H9 (cell line): ENCODE measurements at regions not wholly inside any gene's neighbourhood (a gene's known extent, or its start where the extent isn't known, plus 50 kb on each side); places are given as distances from the start of the nearest gene placed in this dataset.

Source experiments
- DNase-seq: peaks from one replicate; pipeline ENCODE4 v3.0.0-alpha.2; 2017
- H2AFZ ChIP-seq: one replicate; pipeline ENCODE4 v1.6.1; 2013; ENCODE audit warnings: mild to moderate bottlenecking, low read length, control low read depth, moderate library complexity
- H2AK5ac ChIP-seq: 2 replicates; pipeline ENCODE4 v1.6.1; 2013; ENCODE audit warnings: low read length, control low read depth, mixed read lengths; ENCODE audit not compliant: insufficient read length
- H2BK120ac ChIP-seq: one replicate; pipeline ENCODE4 v1.6.1; 2013; ENCODE audit warnings: low read depth, mild to moderate bottlenecking, low read length, control low read depth, inconsistent platforms; ENCODE audit not compliant: poor library complexity, severe bottlenecking
- H2BK12ac ChIP-seq: 2 replicates; pipeline ENCODE4 v1.6.1; 2013; ENCODE audit warnings: low read length, control low read depth, mixed read lengths, low read depth; ENCODE audit not compliant: insufficient read length
- H2BK15ac ChIP-seq: 2 replicates; pipeline ENCODE4 v1.6.1; 2013; ENCODE audit warnings: low read depth, low read length, control low read depth
- H2BK20ac ChIP-seq: one replicate; pipeline ENCODE4 v1.6.1; 2013; ENCODE audit warnings: low read depth, mild to moderate bottlenecking, low read length, control low read depth, inconsistent platforms; ENCODE audit not compliant: poor library complexity, severe bottlenecking
- H2BK5ac ChIP-seq: 2 replicates; pipeline ENCODE4 v1.6.1; 2013; ENCODE audit warnings: low read length, control low read depth, mixed read lengths; ENCODE audit not compliant: insufficient read length
- H3K14ac ChIP-seq: 2 replicates; pipeline ENCODE4 v1.6.1; 2013; ENCODE audit warnings: low read length, control low read depth; ENCODE audit not compliant: insufficient read depth
- H3K18ac ChIP-seq: 2 replicates; pipeline ENCODE4 v1.6.1; 2013; ENCODE audit warnings: low read depth, mild to moderate bottlenecking, mixed read lengths, low read length, control low read depth; ENCODE audit not compliant: insufficient read length
- H3K23ac ChIP-seq: 2 replicates; pipeline ENCODE4 v1.6.1; 2013; ENCODE audit warnings: low read length, control low read depth, mixed read lengths, low read depth; ENCODE audit not compliant: insufficient read length
- H3K23me2 ChIP-seq: 2 replicates; pipeline ENCODE4 v1.6.1; 2013; ENCODE audit warnings: low read depth, mild to moderate bottlenecking, mixed read lengths, low read length, control low read depth; ENCODE audit not compliant: insufficient read length, poor library complexity, severe bottlenecking
- H3K27ac ChIP-seq: 2 replicates; pipeline ENCODE4 v1.5.1; 2013; ENCODE audit warnings: low read length, control low read depth, mixed read lengths, low read depth; ENCODE audit not compliant: insufficient read length
- H3K27me3 ChIP-seq: 2 replicates; pipeline ENCODE4 v1.6.1; 2013; ENCODE audit warnings: low read length, control low read depth, inconsistent platforms; ENCODE audit not compliant: insufficient read depth
- H3K4ac ChIP-seq: 2 replicates; pipeline ENCODE4 v1.6.1; 2013; ENCODE audit warnings: low read depth, mild to moderate bottlenecking, control low read depth, inconsistent platforms, low read length, moderate library complexity
- H3K4me1 ChIP-seq: 2 replicates; pipeline ENCODE4 v1.6.1; 2013; ENCODE audit warnings: low read length, control low read depth, inconsistent platforms; ENCODE audit not compliant: insufficient read depth
- H3K4me2 ChIP-seq: 2 replicates; pipeline ENCODE4 v1.6.1; 2013; ENCODE audit warnings: low read length, control low read depth, mixed read lengths; ENCODE audit not compliant: insufficient read length, insufficient read depth
- H3K56ac ChIP-seq: 2 replicates; pipeline ENCODE4 v1.6.1; 2013; ENCODE audit warnings: low read depth, mild to moderate bottlenecking, mixed read lengths, low read length, control low read depth; ENCODE audit not compliant: insufficient read length
- H3K79me1 ChIP-seq: 2 replicates; pipeline ENCODE4 v1.6.1; 2013; ENCODE audit warnings: low read depth, mild to moderate bottlenecking, moderate library complexity, low read length, control low read depth, inconsistent platforms; ENCODE audit not compliant: insufficient read depth, poor library complexity, severe bottlenecking
- H3K79me2 ChIP-seq: 2 replicates; pipeline ENCODE4 v1.6.1; 2013; ENCODE audit warnings: low read length, control low read depth, inconsistent platforms; ENCODE audit not compliant: insufficient read depth
- H3K9ac ChIP-seq: 2 replicates; pipeline ENCODE4 v1.6.1; 2013; ENCODE audit warnings: low read length, control low read depth, mixed read lengths; ENCODE audit not compliant: insufficient read length; ENCODE audit errors: extremely low read depth
- H3K9me3 ChIP-seq: one replicate; pipeline ENCODE4 v1.6.1; 2013; ENCODE audit warnings: low read depth, low read length, inconsistent platforms; ENCODE audit not compliant: control insufficient read depth
- H3T11ph ChIP-seq: one replicate; pipeline ENCODE4 v1.6.1; 2013; ENCODE audit warnings: mild to moderate bottlenecking, low read length, control low read depth, inconsistent platforms
- H4K20me1 ChIP-seq: one replicate; pipeline ENCODE4 v1.6.1; 2013; ENCODE audit not compliant: control insufficient read depth, insufficient read length, insufficient read depth
- H4K5ac ChIP-seq: 2 replicates; pipeline ENCODE4 v1.6.1; 2013; ENCODE audit warnings: low read depth, mild to moderate bottlenecking, mixed read lengths, low read length, control low read depth; ENCODE audit not compliant: insufficient read length
- H4K8ac ChIP-seq: replicated peaks from 2 replicates; pipeline ENCODE4 v1.6.1; 2013; ENCODE audit warnings: low read length, control low read depth, mixed read lengths, low read depth; ENCODE audit not compliant: insufficient read length
- H4K91ac ChIP-seq: 2 replicates; pipeline ENCODE4 v1.6.1; 2013; ENCODE audit warnings: low read depth, mild to moderate bottlenecking, moderate library complexity, mixed read lengths, low read length, control low read depth; ENCODE audit not compliant: insufficient read length
- H3K27ac Mint-ChIP-seq, 3 experiments: 2 replicates in 2 of 3; 3 replicates in 1 of 3; pipeline ENCODE4 v1.8.0; 2020 to 2021; ENCODE audit warnings: mixed read lengths in 3 of 3, mild to moderate bottlenecking in 1 of 3, moderate library complexity in 1 of 3
- H3K27me3 Mint-ChIP-seq: 2 replicates; pipeline ENCODE4 v1.8.0; 2021; ENCODE audit warnings: low read depth, mild to moderate bottlenecking, moderate library complexity, mixed read lengths
- H3K36me3 Mint-ChIP-seq, 3 experiments: 2 replicates in 2 of 3; 3 replicates in 1 of 3; pipeline ENCODE4 v1.8.0; 2020 to 2021; ENCODE audit warnings: low read depth in 3 of 3, mixed read lengths in 3 of 3; ENCODE audit not compliant: insufficient read depth in 1 of 3
- H3K4me1 Mint-ChIP-seq, 2 experiments: 2 replicates each; pipeline ENCODE4 v1.8.0; 2020; ENCODE audit warnings: mixed read lengths in 2 of 2
- H3K4me3 Mint-ChIP-seq, 2 experiments: 2 replicates in 1 of 2; 3 replicates in 1 of 2; pipeline ENCODE4 v1.8.0; 2020 to 2021; ENCODE audit warnings: mild to moderate bottlenecking in 2 of 2, mixed read lengths in 2 of 2, moderate library complexity in 1 of 2
- H3K9me3 Mint-ChIP-seq, 2 experiments: 2 replicates in 1 of 2; 3 replicates in 1 of 2; pipeline ENCODE4 v1.8.0; 2020; ENCODE audit warnings: mild to moderate bottlenecking in 2 of 2, mixed read lengths in 2 of 2, moderate library complexity in 1 of 2
- WGBS: extraction: QIAGEN DNeasy Blood & Tissue Kit; methylation state at CpG from one replicate; pipeline ENCODE4 v1.1.7; 2013; ENCODE audit warnings: missing lambda C conversion rate, low lambda C conversion rate, mixed read lengths; ENCODE audit not compliant: insufficient read length; ENCODE audit errors: extremely low coverage; 5-methylcytosine and 5-hydroxymethylcytosine counted together
- TF ChIP-seq, protein P1 (sequence below): fragments of 200-600 bp; sonication (generic); conservative IDR thresholded peaks from 3 replicates; pipeline ENCODE4 v1.8.0; 2021; ENCODE audit warnings: antibody characterized with exemption, mild to moderate bottlenecking

DNA sequence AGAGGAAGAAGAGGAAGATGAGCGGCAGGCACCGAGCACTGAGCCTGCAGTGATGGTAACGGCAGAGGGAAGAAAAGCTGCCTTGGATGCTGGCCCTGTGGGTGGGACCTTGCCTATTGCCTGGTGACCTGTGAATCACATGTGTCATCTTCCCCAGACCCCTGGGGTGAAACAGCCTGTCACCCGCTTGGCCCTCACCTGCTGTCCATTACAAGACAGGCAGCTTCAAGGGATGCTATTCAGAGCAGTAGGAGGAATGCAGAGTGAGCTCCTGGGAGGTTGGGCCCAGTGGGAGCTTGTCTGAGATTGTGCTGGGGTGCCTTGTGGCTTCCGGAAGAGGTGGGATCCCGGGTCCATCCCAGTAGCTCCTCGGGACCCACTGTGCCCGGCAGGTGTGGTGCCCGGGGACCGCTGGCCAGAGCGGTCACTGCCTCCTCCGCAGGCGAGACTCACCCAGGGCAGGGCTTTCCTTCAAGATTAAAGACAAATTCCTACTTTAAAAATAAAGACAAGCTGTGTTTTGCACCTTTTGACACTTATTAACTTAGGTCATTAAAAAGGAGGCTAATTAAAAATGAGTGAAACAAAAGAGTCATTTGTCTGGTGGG, 440.2 kb upstream of the MKI67 start:
- Histone ChIP-seq H2BK120ac (no peak overlapping the region), H3K23ac (no peak overlapping the region), H4K20me1 (no peaks in the 10 kb centered on the region), H4K91ac (no peak overlapping the region), H3K56ac (no peak overlapping the region), H2BK5ac (no peak overlapping the region), H2BK15ac (no peak overlapping the region), H3K79me2 (no peaks in the 10 kb centered on the region), H3K9ac (no peak overlapping the region), H3K79me1 (no peaks in the 10 kb centered on the region), H2AFZ (no peak overlapping the region), H3K4ac (no peak overlapping the region), H2AK5ac (no peak overlapping the region), H3K27me3 (no peaks in the 10 kb centered on the region), H3K27ac (no peak overlapping the region), H4K8ac (no peak overlapping the region), H3K4me2 (no peak overlapping the region), H3T11ph (no peak overlapping the region), H3K9me3 (peaks cover 10% of the 10 kb centered on the region), H4K5ac (no peak overlapping the region), H3K14ac (peak overlapping the region; percentile 79; the same call in 1 of the 2 replicates), H2BK12ac (no peak overlapping the region), H3K18ac (no peak overlapping the region), H3K23me2 (no peaks in the 10 kb centered on the region), H3K4me1 (no peaks in the 10 kb centered on the region), H2BK20ac (no peak overlapping the region)
- Mint-ChIP-seq H3K4me3 (no peak overlapping the region), H3K27me3 (peaks cover 6% of the 10 kb centered on the region), H3K9me3 (peaks cover 16 to 20% of the 10 kb centered on the region in 2 experiments), H3K27ac (no peak overlapping the region), H3K36me3 (peaks cover 4 to 11% (median 4%) of the 10 kb centered on the region in 3 experiments; a peak in 6 of 7 replicates), H3K4me1 (peaks cover 5% of the 10 kb centered on the region in 2 experiments)
- TF ChIP-seq, protein P1, sequence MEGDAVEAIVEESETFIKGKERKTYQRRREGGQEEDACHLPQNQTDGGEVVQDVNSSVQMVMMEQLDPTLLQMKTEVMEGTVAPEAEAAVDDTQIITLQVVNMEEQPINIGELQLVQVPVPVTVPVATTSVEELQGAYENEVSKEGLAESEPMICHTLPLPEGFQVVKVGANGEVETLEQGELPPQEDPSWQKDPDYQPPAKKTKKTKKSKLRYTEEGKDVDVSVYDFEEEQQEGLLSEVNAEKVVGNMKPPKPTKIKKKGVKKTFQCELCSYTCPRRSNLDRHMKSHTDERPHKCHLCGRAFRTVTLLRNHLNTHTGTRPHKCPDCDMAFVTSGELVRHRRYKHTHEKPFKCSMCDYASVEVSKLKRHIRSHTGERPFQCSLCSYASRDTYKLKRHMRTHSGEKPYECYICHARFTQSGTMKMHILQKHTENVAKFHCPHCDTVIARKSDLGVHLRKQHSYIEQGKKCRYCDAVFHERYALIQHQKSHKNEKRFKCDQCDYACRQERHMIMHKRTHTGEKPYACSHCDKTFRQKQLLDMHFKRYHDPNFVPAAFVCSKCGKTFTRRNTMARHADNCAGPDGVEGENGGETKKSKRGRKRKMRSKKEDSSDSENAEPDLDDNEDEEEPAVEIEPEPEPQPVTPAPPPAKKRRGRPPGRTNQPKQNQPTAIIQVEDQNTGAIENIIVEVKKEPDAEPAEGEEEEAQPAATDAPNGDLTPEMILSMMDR: no peak
- DNase-seq: no peak
- no CpG with 5 or more reads among the region's 13 CpGs for WGBS
